HL-60 (cell line): ENCODE measurements at regions not wholly inside any gene's neighbourhood (a gene's known extent, or its start where the extent isn't known, plus 50 kb on each side); places are given as distances from the start of the nearest gene placed in this dataset.
A peak's percentile ranks its signal among the peaks of the same experiment; 100 is the strongest.

Experiments
- DNase-seq, 2 experiments: peaks; one replicate each; pipeline ENCODE4 v3.0.0-alpha.2; 2010 to 2020; ENCODE audit warnings: low read depth in 1 of 2, low spot score in 1 of 2
- H3K27ac ChIP-seq: fragments of 250-450 bp; sonication (Bioruptor Pico); replicated peaks from 2 replicates; pipeline ENCODE4 v1.5.1; 2020; ENCODE audit warnings: mild to moderate bottlenecking, moderate library complexity
- H3K27me3 ChIP-seq: fragments of 250-450 bp; sonication (Bioruptor Pico); 2 replicates; pipeline ENCODE4 v1.5.1; 2021; ENCODE audit warnings: mild to moderate bottlenecking, moderate library complexity; ENCODE audit not compliant: insufficient read depth, poor library complexity, severe bottlenecking
- H3K4me3 ChIP-seq: replicated peaks from 2 replicates; pipeline ENCODE4 v1.5.1; 2011; ENCODE audit warnings: mild to moderate bottlenecking, control low read depth, low read length; ENCODE audit not compliant: insufficient read depth
- GABPA ChIP-seq: IDR thresholded peaks from 2 replicates; pipeline ENCODE4 v1.6.1; 2012; ENCODE audit warnings: low read depth
- POLR2AphosphoS5 ChIP-seq: IDR thresholded peaks from 2 replicates; pipeline ENCODE4 v1.6.1; 2012; ENCODE audit warnings: low read depth
- SPI1 ChIP-seq: IDR thresholded peaks from 2 replicates; pipeline ENCODE4 v1.6.1; 2012; ENCODE audit warnings: low read depth, mild to moderate bottlenecking, borderline replicate concordance
- TF ChIP-seq, protein P1 (sequence below): IDR thresholded peaks from one replicate; pipeline ENCODE4 v1.5.1; 2011; ENCODE audit warnings: low read length, control low read depth, inconsistent platforms; ENCODE audit not compliant: insufficient read depth
- TF ChIP-seq, protein P2 (sequence below): IDR thresholded peaks from 2 replicates; pipeline ENCODE4 v1.6.1; 2012; ENCODE audit warnings: low read depth; ENCODE audit not compliant: insufficient replicate concordance

DNA sequence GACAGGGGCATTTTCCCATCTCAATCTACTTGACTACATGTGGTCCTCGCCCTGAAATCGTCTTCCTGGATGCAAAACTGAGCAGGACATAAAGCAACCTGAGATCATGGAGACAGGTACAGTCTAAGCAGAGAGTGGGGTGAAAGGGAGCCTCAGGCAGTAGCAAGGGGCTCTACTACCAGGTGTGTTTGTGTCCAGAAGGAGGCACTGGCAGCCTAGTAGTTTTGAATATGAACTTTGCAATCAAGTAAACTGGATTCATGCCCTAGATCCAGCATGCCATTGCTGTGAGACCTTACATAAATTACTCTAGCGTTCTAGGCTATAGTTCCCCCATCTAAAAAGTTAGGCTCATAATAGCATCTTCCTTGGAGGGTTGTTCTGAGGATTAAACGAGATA, 147.4 kb downstream of the TXNL1 start:
- DNase-seq = no peak
- Histone ChIP-seq H3K27me3 (no peaks in the 10 kb centered on the region), H3K27ac (peak overlapping the region; percentile 80; the same call in 1 of the 2 replicates), H3K4me3 (no peak overlapping the region)
- TF ChIP-seq, protein P1, sequence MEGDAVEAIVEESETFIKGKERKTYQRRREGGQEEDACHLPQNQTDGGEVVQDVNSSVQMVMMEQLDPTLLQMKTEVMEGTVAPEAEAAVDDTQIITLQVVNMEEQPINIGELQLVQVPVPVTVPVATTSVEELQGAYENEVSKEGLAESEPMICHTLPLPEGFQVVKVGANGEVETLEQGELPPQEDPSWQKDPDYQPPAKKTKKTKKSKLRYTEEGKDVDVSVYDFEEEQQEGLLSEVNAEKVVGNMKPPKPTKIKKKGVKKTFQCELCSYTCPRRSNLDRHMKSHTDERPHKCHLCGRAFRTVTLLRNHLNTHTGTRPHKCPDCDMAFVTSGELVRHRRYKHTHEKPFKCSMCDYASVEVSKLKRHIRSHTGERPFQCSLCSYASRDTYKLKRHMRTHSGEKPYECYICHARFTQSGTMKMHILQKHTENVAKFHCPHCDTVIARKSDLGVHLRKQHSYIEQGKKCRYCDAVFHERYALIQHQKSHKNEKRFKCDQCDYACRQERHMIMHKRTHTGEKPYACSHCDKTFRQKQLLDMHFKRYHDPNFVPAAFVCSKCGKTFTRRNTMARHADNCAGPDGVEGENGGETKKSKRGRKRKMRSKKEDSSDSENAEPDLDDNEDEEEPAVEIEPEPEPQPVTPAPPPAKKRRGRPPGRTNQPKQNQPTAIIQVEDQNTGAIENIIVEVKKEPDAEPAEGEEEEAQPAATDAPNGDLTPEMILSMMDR = no peak
- TF ChIP-seq, protein P2, sequence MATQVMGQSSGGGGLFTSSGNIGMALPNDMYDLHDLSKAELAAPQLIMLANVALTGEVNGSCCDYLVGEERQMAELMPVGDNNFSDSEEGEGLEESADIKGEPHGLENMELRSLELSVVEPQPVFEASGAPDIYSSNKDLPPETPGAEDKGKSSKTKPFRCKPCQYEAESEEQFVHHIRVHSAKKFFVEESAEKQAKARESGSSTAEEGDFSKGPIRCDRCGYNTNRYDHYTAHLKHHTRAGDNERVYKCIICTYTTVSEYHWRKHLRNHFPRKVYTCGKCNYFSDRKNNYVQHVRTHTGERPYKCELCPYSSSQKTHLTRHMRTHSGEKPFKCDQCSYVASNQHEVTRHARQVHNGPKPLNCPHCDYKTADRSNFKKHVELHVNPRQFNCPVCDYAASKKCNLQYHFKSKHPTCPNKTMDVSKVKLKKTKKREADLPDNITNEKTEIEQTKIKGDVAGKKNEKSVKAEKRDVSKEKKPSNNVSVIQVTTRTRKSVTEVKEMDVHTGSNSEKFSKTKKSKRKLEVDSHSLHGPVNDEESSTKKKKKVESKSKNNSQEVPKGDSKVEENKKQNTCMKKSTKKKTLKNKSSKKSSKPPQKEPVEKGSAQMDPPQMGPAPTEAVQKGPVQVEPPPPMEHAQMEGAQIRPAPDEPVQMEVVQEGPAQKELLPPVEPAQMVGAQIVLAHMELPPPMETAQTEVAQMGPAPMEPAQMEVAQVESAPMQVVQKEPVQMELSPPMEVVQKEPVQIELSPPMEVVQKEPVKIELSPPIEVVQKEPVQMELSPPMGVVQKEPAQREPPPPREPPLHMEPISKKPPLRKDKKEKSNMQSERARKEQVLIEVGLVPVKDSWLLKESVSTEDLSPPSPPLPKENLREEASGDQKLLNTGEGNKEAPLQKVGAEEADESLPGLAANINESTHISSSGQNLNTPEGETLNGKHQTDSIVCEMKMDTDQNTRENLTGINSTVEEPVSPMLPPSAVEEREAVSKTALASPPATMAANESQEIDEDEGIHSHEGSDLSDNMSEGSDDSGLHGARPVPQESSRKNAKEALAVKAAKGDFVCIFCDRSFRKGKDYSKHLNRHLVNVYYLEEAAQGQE = no peak
- TF ChIP-seq GABPA = no peak
- no peak for TF ChIP-seq POLR2AphosphoS5
- TF ChIP-seq SPI1 = no peak

DNA sequence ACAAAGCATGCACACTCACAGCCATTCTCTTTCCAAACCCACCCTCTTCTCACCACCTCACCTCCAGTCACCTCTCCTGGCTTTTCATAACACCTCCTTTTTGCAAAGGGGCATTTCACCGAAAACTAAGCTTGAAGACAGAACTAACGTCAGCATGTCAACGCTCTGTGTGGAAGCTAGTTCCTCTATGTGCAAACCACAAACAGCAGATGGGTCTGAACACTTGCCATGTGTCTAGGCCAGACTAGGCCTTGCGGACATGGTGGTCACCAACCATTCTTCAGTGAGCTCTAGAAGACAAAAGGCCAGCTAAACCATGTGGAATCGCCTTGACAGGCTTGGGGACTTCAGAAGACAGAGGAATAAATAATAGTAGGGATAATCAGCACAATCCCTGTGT, 148.5 kb downstream of the TXNL1 start:
- no peaks in the 10 kb centered on the region for H3K27me3 ChIP-seq
- no peak overlapping the region for H3K4me3 ChIP-seq
- peak overlapping the region; percentile 80 for H3K27ac ChIP-seq
- peak; percentile 84 to 94 for DNase-seq
- TF ChIP-seq, protein P2 = no peak
- no peak for TF ChIP-seq GABPA
- TF ChIP-seq, protein P1 = no peak
- TF ChIP-seq POLR2AphosphoS5 = peak; percentile 97
- TF ChIP-seq SPI1 = peak; percentile 65; the same call in 1 of the 2 replicates

DNA sequence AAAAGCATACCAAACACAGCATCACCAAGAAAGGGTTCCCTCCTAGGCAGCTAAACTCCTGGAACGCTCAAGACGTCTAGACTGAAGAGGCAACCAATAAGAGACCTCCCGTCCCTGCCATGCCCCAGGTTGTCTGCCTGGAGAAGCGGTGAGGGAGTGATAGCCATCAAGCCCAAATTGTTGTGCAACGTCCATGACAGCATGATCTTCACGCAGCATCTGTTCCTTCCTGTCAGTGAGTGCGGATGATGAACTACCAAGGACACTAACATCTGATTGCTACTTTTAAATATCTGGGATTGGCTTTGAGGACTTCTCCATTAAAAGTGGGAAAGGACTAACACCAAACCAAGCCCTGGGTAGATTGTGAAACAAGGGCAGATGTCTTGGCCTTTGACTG, 149.7 kb downstream of the TXNL1 start:
- Histone ChIP-seq H3K4me3 (no peak overlapping the region), H3K27me3 (no peaks in the 10 kb centered on the region), H3K27ac (peak overlapping the region; percentile 80)
- TF ChIP-seq GABPA (no peak), SPI1 (peak; percentile 10; the same call in 1 of the 2 replicates), POLR2AphosphoS5 (peak; percentile 79)
- DNase-seq = peak; percentile 84 to 91

DNA sequence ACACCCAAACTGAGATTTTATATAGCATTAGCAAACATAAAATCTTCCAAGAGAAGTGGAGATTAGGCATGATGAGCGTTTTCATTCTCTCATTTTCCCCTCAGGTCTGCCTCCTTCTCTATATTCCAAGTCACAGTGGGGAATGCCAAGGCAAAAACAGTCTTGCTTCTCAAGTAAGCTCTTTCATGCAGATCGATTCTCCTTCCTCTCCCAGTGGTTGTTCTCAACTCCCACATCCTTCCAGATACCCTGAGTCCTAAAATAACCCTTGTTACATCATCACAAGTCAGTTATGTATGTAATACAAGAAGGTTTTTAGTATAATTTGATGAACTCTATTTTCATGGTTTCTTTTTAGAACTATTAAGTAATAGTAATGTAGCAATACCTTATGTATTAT, 150.6 kb downstream of the TXNL1 start:
- Histone ChIP-seq H3K27ac (no peak overlapping the region; the same call in 1 of the 2 replicates), H3K4me3 (no peak overlapping the region), H3K27me3 (no peaks in the 10 kb centered on the region)
- peak in 1 of 2 experiments; percentile 41 for DNase-seq
- TF ChIP-seq, protein P1 = no peak
- TF ChIP-seq POLR2AphosphoS5 (no peak), GABPA (no peak), SPI1 (no peak)
- TF ChIP-seq, protein P2 = no peak
